NOMO-1 (cell line): ENCODE measurements at regions not wholly inside any gene's neighbourhood (a gene's known extent, or its start where the extent isn't known, plus 50 kb on each side); places are given as distances from the start of the nearest gene placed in this dataset.

Experiments
- DNase-seq, 2 experiments: peaks; one replicate each; lab custom pipeline; 2025; ENCODE audit not compliant: unreplicated experiment in 2 of 2; lab: John Stamatoyannopoulos, UW

- no peak for DNase-seq
Measured at GRCh38 chr10:110430340-110431273, 67.1 kb upstream of the DUSP5 start.

GRCh38 chr10:110431659-110432058, 66.0 kb upstream of the DUSP5 start:
- DNase-seq = no peak

DNA sequence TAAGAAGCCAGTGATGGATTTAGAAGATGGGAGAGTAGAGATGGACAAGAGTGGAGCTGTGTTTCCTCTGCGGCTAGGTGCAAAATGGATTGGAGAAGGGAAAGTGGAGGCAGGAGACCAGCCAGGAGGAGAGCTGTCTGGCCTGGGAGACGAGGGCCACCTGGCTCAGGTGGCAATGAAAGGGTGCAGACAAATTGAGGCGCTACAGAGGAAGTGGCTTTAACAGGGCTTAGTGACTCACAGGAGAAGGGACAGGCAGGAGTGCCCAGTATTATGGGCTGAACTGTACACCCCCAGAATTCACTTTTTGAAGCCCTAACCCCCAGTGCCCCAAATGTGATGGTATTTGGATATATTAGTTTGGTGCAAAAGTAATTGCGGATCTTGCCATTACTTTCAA, 65.6 kb upstream of the DUSP5 start:
- no peak for DNase-seq

GRCh38 chr10:110432814-110433565, 64.7 kb upstream of the DUSP5 start:
- no peak for DNase-seq

DNA sequence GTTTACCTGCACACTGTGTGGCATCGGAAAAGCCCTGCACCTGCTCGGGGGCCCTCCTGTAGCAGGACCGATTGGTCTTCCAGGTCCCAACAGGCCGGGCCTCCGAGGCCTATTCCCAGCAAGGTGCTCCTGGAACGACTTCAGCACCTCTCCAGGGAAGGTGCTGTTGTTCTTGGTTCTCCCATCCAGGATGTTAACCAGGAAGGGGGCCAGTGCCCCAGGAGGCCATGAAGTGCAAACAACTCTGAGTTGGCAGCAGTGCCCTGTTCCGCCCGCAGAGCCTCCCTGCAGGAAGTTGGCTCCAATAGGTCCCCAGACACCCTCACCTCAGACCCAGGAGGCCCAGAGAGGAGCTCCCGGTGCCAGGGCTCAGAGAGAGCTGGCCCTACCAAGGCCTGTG, 64.0 kb upstream of the DUSP5 start:
- DNase-seq = no peak

DNA sequence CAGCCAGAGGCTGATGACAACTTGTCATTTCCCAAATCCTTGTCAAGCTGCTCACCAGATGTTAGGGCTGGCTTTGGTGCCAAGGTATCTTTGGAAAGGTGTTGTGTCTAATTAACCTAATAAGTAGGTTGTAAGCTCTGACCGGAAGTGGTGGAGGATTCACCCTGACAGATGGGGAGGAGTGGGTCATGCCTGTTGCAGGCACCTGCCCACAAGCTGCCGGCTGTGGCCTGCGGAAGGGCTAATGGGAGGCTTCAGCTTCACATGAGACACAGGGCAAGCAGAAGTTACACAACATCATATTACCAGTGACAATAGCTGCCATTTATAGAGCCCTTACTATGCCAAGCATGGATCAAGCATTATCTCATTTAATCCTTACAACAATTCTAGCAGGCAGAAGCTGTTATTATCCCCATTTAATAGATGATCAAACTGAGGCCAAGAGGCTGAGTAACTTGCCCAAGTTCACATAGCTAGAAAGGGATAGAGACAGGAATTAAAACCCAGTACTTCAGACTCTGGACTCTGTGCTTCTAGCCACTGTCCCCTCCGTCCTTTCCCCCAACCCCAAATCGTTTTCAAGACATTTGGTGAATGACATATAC, 63.1 kb upstream of the DUSP5 start:
- peak; percentile 34 to 41 for DNase-seq

DNA sequence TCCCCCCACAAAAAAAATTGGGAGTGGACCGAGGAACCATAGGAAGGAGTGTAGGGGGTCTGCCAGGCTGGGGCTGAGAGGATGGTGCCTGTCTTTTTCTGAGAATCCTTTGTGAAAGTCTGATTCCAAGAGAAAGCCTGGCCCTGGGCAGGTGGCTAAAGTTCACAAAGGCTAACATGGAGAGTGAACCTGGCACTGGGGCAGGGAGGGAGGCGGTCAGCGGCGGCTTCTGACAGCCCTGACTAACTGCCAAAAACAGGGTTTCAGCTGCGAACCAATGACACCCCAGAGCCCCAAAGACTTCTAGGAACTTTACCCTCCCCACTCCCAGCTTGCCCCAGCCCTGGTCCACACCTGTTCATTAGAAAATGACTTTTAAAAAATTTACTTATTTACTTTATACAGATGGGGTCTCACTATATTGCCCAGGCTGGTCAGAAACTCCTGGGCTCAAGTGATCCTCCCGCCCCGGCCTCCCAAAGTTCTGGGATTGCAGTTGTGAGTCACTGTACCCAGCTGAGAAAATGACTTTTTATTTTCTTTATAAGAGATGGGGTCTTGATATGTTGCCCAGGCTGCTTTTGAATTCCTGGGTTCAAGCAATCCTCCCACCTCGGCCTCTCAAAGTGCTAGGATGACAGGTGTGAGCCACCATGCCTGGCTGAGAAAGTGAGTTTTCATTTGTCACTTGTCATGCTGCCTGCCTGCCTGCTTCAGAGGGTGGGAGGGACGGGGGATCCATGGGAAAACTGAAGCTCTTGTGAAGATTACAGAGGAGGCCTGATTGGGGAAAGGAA, 61.0 kb upstream of the DUSP5 start:
- no peak for DNase-seq

GRCh38 chr10:110437351-110437605, 60.4 kb upstream of the DUSP5 start:
- no peak for DNase-seq

DNA sequence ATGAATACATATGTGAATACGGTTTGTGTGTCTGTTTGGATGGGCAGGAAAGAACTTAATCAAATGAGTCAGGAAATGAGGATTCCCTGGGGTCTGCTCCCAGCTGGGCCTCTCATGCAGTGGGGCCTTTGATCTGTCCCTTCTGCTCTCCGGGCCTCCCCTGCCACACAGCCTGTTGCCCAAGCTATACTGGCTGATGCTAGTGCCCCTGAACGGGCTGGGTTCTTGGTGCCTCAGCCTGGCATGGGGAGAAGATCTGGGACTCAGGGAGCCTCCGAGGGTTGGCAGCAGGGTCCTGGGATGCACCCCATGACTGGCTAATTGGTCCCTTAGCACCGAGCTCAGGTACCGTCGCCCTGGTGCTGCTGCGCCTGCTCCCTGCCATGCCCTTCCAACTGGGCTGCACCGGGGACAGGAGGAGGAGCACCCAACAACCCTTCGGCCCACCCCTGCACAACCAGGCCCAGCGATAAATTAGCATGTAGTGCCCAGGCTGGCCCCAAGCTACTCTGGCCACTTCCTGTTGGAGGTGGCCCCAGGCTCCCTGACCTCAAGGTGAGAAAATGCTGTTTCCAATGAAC, 59.9 kb upstream of the DUSP5 start:
- no peak for DNase-seq

DNA sequence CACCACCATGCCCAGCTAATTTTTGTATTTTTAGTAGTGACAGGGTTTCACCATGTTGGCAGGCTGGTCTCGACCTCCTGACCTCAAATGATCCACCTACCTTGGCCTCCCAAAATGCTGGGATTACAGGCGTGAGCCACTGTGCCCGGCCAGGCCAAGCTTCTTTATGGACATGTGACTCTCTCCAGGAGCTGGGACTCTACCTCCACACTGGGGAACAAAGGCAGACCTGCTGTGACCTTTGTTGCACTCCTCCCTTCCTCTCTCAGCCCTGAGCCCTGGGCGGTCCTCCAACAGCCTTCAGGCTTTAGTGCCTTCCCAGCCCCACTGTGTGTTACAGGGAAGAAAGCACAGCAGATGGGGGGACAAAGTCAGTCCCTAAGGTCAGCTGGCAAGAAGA, 55.0 kb upstream of the DUSP5 start:
- DNase-seq = no peak

- no peak for DNase-seq
Measured at GRCh38 chr10:110443239-110444003, 54.3 kb upstream of the DUSP5 start.

- DNase-seq = no peak
Measured at GRCh38 chr10:110444004-110444337, 53.7 kb upstream of the DUSP5 start.

- no peak for DNase-seq
Measured at GRCh38 chr10:110445871-110446270, 51.8 kb upstream of the DUSP5 start.

GRCh38 chr10:110446277-110446676, 51.4 kb upstream of the DUSP5 start:
- no peak for DNase-seq

DNA sequence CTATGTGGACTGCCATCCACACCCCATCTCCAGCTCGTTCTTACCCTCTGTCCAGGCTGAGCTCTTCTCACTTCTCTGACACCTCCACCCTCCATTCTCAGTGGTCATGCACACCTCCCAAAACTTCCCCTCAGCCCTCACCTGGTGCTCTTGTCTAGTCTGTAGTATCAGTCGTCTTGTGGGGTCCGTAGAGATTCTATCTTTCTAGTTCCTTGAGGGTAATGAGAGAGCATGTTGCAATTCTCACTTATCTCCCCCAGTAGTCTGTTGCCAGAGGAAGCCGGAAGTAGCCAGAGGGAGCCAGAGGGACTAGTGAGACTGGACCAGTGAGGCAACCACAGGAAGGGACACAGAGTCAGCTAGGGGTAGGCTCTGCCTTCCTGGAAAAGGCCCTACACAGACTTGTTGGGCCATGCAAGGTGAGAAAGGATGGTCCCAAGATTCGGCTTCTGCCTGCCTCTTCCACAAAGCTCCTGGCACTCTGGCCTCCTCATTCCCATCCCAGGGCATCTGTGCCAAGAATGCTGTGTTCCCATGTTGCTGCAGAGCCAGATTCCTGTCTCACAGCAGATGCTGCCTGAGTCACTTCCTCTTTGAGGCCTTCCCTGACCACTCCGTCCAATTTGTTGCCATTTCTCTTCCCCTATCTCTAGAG, 50.6 kb upstream of the DUSP5 start:
- DNase-seq = peak; percentile 44 to 56

DNA sequence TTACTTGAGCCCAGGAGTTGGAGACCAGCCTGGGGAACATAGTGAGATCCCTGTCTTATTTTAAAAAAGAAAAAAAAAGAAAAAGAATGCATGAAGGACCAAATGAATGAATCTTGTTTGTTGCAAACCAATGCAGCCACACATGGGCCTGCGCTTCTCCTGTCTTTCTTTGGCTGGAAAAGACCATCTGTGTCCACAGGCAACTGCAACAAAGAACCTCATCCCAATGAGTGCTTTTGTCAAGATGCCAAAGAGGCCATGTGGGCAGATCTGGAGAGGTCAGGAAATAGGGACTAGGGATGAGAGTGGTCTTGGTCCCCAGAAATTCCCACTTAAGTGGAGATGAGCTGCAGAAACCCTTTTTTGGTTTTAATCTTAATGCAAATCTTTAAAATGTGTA, 49.8 kb upstream of the DUSP5 start:
- DNase-seq = no peak
